CD8-positive, alpha-beta memory T cell (primary cell): ENCODE measurements at regions not wholly inside any gene's neighbourhood (a gene's known extent, or its start where the extent isn't known, plus 50 kb on each side); places are given as distances from the start of the nearest gene placed in this dataset.
"Not testable (repeated sequence)": the region's sequence is repeated elsewhere in the genome, so short reads cannot be mapped to it uniquely, and the experiment has no call there.

Experiments
- CTCF ChIA-PET: fragments of 350-600 bp; sonication (Branson Sonifier 250); formaldehyde crosslinking; loops from one replicate; lab custom pipeline; 2021; ENCODE audit warnings: antibody characterized with exemption; lab: Charles Lee
- POLR2A ChIA-PET: fragments of 350-600 bp; sonication (Branson Sonifier 250); formaldehyde crosslinking; loops from one replicate; lab custom pipeline; 2021; ENCODE audit warnings: antibody characterized with exemption; lab: Charles Lee
- DNase-seq, 5 donors: peaks; one replicate each; pipeline versions ENCODE4 v3.0.0 to v3.0.0-alpha.2; 2020 to 2022; ENCODE audit warnings: mixed read lengths in 1 of 5
- H3K27ac ChIP-seq: one replicate; pipeline ENCODE4 v1.7.0; 2013; ENCODE audit warnings: low read depth, mild to moderate bottlenecking, low read length, moderate library complexity
- H3K27me3 ChIP-seq: 2 replicates; pipeline ENCODE4 v1.7.0; 2013; ENCODE audit warnings: low read length, mild to moderate bottlenecking; ENCODE audit not compliant: insufficient read depth, poor library complexity, severe bottlenecking
- H3K36me3 ChIP-seq: 2 replicates; pipeline ENCODE4 v1.7.0; 2013; ENCODE audit warnings: mild to moderate bottlenecking, low read length, moderate library complexity; ENCODE audit not compliant: insufficient read depth
- H3K4me1 ChIP-seq: 2 replicates; pipeline ENCODE4 v1.7.0; 2013; ENCODE audit warnings: mild to moderate bottlenecking, low read length, moderate library complexity; ENCODE audit not compliant: insufficient read depth
- H3K4me3 ChIP-seq: 2 replicates; pipeline ENCODE4 v1.7.0; 2013; ENCODE audit warnings: mild to moderate bottlenecking, low read length
- H3K9me3 ChIP-seq: 2 replicates; pipeline ENCODE4 v1.7.0; 2013; ENCODE audit warnings: mild to moderate bottlenecking, low read length
- H3K27ac Mint-ChIP-seq, 8 donors: one replicate each; pipeline ENCODE4 v1.8.0; 2020 to 2021; ENCODE audit warnings: mixed read lengths in 8 of 8, mild to moderate bottlenecking in 6 of 8, inconsistent platforms in 3 of 8, moderate library complexity in 3 of 8
- H3K27me3 Mint-ChIP-seq, 2 donors: one replicate each; pipeline ENCODE4 v1.8.0; 2020 to 2021; ENCODE audit warnings: mixed read lengths in 2 of 2, mild to moderate bottlenecking in 1 of 2, moderate library complexity in 1 of 2
- H3K36me3 Mint-ChIP-seq, 3 donors: one replicate each; pipeline ENCODE4 v1.8.0; 2020 to 2021; ENCODE audit warnings: mixed read lengths in 3 of 3, inconsistent platforms in 1 of 3, mild to moderate bottlenecking in 1 of 3
- H3K4me1 Mint-ChIP-seq, 3 donors: one replicate each; pipeline ENCODE4 v1.8.0; 2020 to 2021; ENCODE audit warnings: mixed read lengths in 3 of 3, inconsistent platforms in 1 of 3, mild to moderate bottlenecking in 1 of 3
- H3K4me3 Mint-ChIP-seq, 7 donors: one replicate each; pipeline ENCODE4 v1.8.0; 2020 to 2021; ENCODE audit warnings: mixed read lengths in 7 of 7, mild to moderate bottlenecking in 6 of 7, moderate library complexity in 4 of 7, inconsistent platforms in 2 of 7
- H3K9me3 Mint-ChIP-seq, 5 donors: one replicate each; pipeline ENCODE4 v1.8.0; 2020 to 2022; ENCODE audit warnings: mixed read lengths in 5 of 5, mild to moderate bottlenecking in 3 of 5, moderate library complexity in 2 of 5, inconsistent platforms in 1 of 5

DNA sequence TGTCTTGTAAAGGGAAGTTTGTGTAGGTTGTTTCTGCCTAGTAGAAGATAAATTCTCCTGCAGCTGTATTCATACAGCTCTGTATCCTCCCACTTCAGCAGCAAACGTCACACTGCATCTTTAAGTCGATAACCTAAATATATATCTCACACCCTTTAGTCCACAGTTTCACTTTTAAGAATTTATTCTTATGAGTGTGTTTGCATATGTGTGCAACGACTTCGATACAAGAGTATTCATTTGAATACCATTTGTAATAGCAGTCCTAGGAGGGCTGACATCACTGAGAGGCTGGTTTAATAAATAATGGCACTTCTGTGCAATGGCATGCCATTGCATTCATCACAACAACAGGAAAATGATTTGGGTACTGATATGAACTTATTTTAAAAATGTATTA, 63.8 kb upstream of the MSH6 start:
- H3K36me3 ChIP-seq: no peaks in the 10 kb centered on the region
- Mint-ChIP-seq H3K9me3 (peaks cover 0 to 2% (median 0%) of the 10 kb centered on the region in 5 donors), H3K27ac (no peak overlapping the region), H3K4me3 (no peak overlapping the region), H3K4me1 (peaks cover 5 to 9% (median 7%) of the 10 kb centered on the region in 3 donors), H3K36me3 (peaks cover 0 to 2% (median 0%) of the 10 kb centered on the region in 3 donors), H3K27me3 (peaks cover under 1 to 2% of the 10 kb centered on the region in 2 donors)
- no peak overlapping the region for H3K27ac ChIP-seq
- ChIA-PET CTCF (interaction anchor here (1.0 kb wide), 1 partner anchor 11 kb away, joined by 3 read pairs; no protein-coding TSS in a partner anchor), POLR2A (no interaction called here)
- no peaks in the 10 kb centered on the region for H3K4me1 ChIP-seq
- no peak overlapping the region for H3K4me3 ChIP-seq
- DNase-seq: no peak
- H3K9me3 ChIP-seq: no peaks in the 10 kb centered on the region
- no peaks in the 10 kb centered on the region for H3K27me3 ChIP-seq

DNA sequence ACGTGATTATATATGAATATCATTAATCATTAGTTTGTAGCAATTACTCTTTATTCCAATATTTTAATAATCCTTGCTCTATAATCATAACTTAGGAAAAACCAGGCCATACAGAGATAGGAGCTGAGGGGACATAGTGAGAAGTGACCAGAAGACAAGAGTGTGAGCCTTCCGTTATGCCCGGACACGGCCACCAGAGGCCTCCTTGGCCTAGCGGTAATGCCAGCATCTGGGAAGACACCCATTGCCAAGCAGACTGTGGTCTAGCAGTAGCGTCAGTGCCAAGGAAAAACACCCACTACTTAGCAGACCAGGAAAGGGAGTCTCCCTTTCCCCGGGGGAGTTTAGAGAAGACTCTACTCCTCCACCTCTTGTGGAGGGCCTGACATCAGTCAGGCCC, 66.6 kb upstream of the MSH6 start:
- not testable (repeated sequence) for H3K4me3 Mint-ChIP-seq

DNA sequence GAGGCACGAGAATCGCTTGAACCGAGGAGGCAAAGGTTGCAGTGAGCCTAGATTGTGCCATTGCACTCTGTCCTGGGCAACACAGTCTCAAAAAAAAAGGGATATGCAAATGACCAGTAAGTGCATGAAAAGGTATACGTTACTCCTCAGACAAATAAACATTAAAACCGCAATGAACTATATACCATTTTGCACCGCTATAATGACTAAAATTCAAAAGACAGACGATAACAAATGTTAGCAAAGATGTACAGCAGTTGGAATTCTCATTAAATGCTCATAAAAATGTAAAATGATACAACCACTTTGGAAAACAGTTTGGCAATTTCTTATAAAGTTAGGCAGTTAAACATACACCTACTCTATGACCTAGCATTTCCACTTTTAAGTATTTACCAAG, 67.4 kb upstream of the MSH6 start:
- Mint-ChIP-seq H3K27me3 (peaks cover 4 to 6% of the 10 kb centered on the region in 2 donors), H3K4me3 (no peak overlapping the region), H3K9me3 (peaks cover 0 to 4% (median 0%) of the 10 kb centered on the region in 5 donors), H3K27ac (no peak overlapping the region), H3K36me3 (peaks cover 0 to 4% (median 2%) of the 10 kb centered on the region in 3 donors), H3K4me1 (peaks cover 5 to 9% (median 7%) of the 10 kb centered on the region in 3 donors)
- ChIA-PET POLR2A (no interaction called here), CTCF (no interaction called here)
- Histone ChIP-seq H3K27ac (no peak overlapping the region), H3K4me3 (no peak overlapping the region), H3K9me3 (no peaks in the 10 kb centered on the region), H3K36me3 (no peaks in the 10 kb centered on the region), H3K4me1 (no peaks in the 10 kb centered on the region), H3K27me3 (no peaks in the 10 kb centered on the region)
- no peak for DNase-seq

More for the DNA sequence above, 66.6 kb upstream of the MSH6 start:
- H3K4me3 ChIP-seq, H3K27me3 ChIP-seq, H3K4me1 Mint-ChIP-seq, DNase-seq, H3K4me1 ChIP-seq, H3K36me3 ChIP-seq, H3K9me3 ChIP-seq, H3K36me3 Mint-ChIP-seq, H3K27ac ChIP-seq, CTCF ChIA-PET, H3K9me3 Mint-ChIP-seq, H3K27me3 Mint-ChIP-seq, POLR2A ChIA-PET: not testable (repeated sequence)
- H3K27ac Mint-ChIP-seq: peak overlapping the region in 1 of 8 donors; percentile 57

- Mint-ChIP-seq H3K27ac (no peak overlapping the region), H3K27me3 (peaks cover 2 to 11% of the 10 kb centered on the region in 2 donors), H3K4me3 (no peak overlapping the region), H3K36me3 (peaks cover 0 to 2% (median 0%) of the 10 kb centered on the region in 3 donors), H3K9me3 (peaks cover 0 to under 1% (median 0%) of the 10 kb centered on the region in 5 donors), H3K4me1 (no peaks in the 10 kb centered on the region)
- H3K9me3 ChIP-seq: no peaks in the 10 kb centered on the region
- POLR2A ChIA-PET: no interaction called here
- no peaks in the 10 kb centered on the region for H3K4me1 ChIP-seq
- CTCF ChIA-PET: interaction anchor here (1.1 kb wide), 1 partner anchor 10 kb away, joined by 3 read pairs; no protein-coding TSS in a partner anchor
- no peaks in the 10 kb centered on the region for H3K36me3 ChIP-seq
- no peak overlapping the region for H3K4me3 ChIP-seq
- no peaks in the 10 kb centered on the region for H3K27me3 ChIP-seq
- DNase-seq: no peak
- no peak overlapping the region for H3K27ac ChIP-seq
These were observed 74.0 kb upstream of the MSH6 start for GRCh38 chr2:47708801-47709499.

GRCh38 chr2:47704287-47704686, 78.7 kb upstream of the MSH6 start:
- H3K27ac ChIP-seq: no peak overlapping the region
- Mint-ChIP-seq H3K36me3 (no peaks in the 10 kb centered on the region), H3K4me3 (no peak overlapping the region), H3K27me3 (peaks cover 6 to 9% of the 10 kb centered on the region in 2 donors), H3K9me3 (no peaks in the 10 kb centered on the region), H3K27ac (no peak overlapping the region), H3K4me1 (no peaks in the 10 kb centered on the region)
- POLR2A ChIA-PET: no interaction called here
- no peaks in the 10 kb centered on the region for H3K9me3 ChIP-seq
- DNase-seq: no peak
- H3K27me3 ChIP-seq: no peaks in the 10 kb centered on the region
- no peak overlapping the region for H3K4me3 ChIP-seq
- no peaks in the 10 kb centered on the region for H3K36me3 ChIP-seq
- CTCF ChIA-PET: no interaction called here
- no peaks in the 10 kb centered on the region for H3K4me1 ChIP-seq

DNA sequence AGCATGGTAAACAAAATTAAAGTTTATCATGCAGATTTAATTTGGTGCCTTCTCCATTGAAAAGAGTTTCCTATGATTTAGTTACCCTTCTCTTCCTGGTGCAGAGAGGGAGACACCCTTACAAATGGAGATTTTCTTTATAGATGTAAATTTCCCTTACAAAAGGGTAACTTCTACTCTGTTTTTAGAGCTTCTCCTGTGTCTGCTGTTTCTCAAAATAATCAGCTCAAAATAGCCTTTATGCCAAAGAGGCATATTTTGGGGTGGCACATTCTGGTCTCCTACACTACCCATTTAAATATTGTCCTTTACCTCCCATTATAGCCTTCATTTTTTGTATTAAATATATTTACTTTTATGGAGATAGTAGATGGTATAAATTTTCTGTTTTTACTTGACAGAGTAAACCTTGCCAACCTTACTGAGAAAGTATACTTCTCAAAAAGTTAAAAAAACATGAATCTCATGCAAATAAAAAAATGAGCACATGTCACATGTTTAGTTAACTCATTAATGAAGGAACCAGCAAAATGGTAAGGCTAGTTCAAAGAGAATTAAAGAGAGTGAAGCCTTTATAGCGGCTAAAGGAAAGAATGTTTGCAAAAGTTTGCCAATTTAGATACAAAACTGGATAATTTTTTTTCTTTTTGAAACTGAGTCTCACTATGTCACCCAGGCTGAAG, 83.3 kb upstream of the MSH6 start:
- CTCF ChIA-PET: no interaction called here
- Histone ChIP-seq H3K36me3 (no peaks in the 10 kb centered on the region), H3K27ac (no peak overlapping the region), H3K4me1 (no peaks in the 10 kb centered on the region), H3K4me3 (no peak overlapping the region), H3K27me3 (no peaks in the 10 kb centered on the region), H3K9me3 (no peaks in the 10 kb centered on the region)
- no peak for DNase-seq
- H3K27me3 Mint-ChIP-seq: peaks cover 4 to 19% of the 10 kb centered on the region in 2 donors
- H3K4me1 Mint-ChIP-seq: no peaks in the 10 kb centered on the region
- H3K27ac Mint-ChIP-seq: no peak overlapping the region
- no peaks in the 10 kb centered on the region for H3K36me3 Mint-ChIP-seq
- no peak overlapping the region for H3K4me3 Mint-ChIP-seq
- POLR2A ChIA-PET: no interaction called here
- H3K9me3 Mint-ChIP-seq: no peaks in the 10 kb centered on the region

- H3K4me3 ChIP-seq, POLR2A ChIA-PET, H3K9me3 Mint-ChIP-seq, H3K4me3 Mint-ChIP-seq, H3K4me1 Mint-ChIP-seq, H3K9me3 ChIP-seq, H3K27ac ChIP-seq, H3K36me3 ChIP-seq, H3K27me3 ChIP-seq, DNase-seq, H3K4me1 ChIP-seq, CTCF ChIA-PET, H3K36me3 Mint-ChIP-seq: not testable (repeated sequence)
- Mint-ChIP-seq H3K27ac (peak overlapping the region in 1 of 8 donors; percentile 44), H3K27me3 (peaks cover 4 to 19% of the 10 kb centered on the region in 2 donors)
These were observed 84.4 kb upstream of the MSH6 start for GRCh38 chr2:47698436-47698972.

DNA sequence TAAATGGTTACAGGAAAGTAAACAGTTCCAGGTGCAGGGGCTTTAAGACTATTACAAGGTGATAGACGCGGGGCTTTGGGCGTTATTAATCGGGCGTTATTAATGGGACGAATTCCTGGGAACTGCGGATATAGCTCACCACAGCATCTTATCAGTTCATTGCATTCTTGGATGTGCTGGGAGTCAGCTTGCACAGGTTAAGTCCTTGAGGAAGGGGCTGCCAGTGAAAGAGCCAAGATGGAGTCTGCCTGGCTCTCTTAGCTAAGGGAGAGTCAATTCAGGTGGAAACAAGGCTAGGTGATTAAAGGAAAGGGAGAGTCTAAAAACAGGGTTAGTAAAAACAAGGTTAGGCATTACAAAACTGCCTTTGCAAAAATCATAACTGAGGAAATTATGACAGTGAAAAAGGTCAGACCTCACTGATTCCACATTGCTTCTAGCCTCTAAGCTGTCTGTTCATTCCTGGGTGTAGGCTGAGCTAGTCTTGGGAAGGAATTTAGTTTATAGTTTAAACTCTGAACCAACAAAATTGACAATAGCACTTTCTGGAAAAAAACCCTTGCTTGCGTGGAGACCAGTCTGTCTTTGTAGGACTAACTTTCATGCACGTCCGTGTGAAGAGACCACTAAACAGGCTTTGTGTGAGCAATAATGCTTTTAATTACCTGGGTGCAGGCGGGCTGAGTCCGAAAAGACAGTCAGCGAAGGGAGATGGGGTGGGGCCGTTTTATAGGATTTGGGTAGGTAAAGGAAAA, 85.1 kb upstream of the MSH6 start:
- H3K36me3 ChIP-seq, H3K4me1 Mint-ChIP-seq, H3K27me3 ChIP-seq, DNase-seq, H3K4me1 ChIP-seq, H3K4me3 Mint-ChIP-seq, H3K9me3 Mint-ChIP-seq, H3K4me3 ChIP-seq, CTCF ChIA-PET, H3K9me3 ChIP-seq, POLR2A ChIA-PET, H3K27ac ChIP-seq, H3K36me3 Mint-ChIP-seq: not testable (repeated sequence)
- Mint-ChIP-seq H3K27me3 (peaks cover 4 to 17% of the 10 kb centered on the region in 2 donors), H3K27ac (peak overlapping the region in 1 of 8 donors; percentile 44)
